AG09309 (cell line): ENCODE measurements at regions not wholly inside any gene's neighbourhood (a gene's known extent, or its start where the extent isn't known, plus 50 kb on each side); places are given as distances from the start of the nearest gene placed in this dataset.

Experiments used
- DNase-seq: peaks from one replicate; pipeline ENCODE4 v3.0.0-alpha.2; 2010; ENCODE audit warnings: low read depth
- H3K4me3 ChIP-seq: 2 replicates; pipeline ENCODE4 v1.5.1; 2011; ENCODE audit warnings: mild to moderate bottlenecking, low read depth, low read length, moderate library complexity; ENCODE audit not compliant: control insufficient read depth
- TF ChIP-seq, protein P1 (sequence below): IDR thresholded peaks from 2 replicates; pipeline ENCODE4 v1.5.1; 2011; ENCODE audit warnings: mild to moderate bottlenecking, low read depth, low read length, inconsistent platforms; ENCODE audit not compliant: insufficient read depth, control insufficient read depth; ENCODE audit errors: missing control alignments

DNA sequence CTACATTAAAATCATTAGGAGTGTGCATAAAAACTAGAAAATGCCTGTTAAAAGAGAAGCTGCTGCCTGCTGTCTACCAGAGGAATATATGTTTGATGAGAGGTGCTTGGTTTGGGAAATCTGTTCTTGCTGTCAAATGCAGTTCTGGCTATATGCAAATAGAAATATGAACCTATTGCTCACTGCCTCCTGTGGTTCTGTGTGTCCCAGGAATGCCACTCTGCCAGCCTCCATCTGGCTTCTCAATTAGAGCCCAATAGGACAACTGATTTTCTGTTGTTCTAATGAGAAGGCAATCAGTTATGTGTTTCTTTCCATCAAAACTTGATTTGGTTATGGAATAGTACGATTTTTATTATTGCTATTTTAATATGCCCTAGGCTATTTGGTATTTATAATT lies 759.7 kb downstream of the HDGFL1 start:
- H3K4me3 ChIP-seq = no peak overlapping the region
- no peak for DNase-seq
- TF ChIP-seq, protein P1, sequence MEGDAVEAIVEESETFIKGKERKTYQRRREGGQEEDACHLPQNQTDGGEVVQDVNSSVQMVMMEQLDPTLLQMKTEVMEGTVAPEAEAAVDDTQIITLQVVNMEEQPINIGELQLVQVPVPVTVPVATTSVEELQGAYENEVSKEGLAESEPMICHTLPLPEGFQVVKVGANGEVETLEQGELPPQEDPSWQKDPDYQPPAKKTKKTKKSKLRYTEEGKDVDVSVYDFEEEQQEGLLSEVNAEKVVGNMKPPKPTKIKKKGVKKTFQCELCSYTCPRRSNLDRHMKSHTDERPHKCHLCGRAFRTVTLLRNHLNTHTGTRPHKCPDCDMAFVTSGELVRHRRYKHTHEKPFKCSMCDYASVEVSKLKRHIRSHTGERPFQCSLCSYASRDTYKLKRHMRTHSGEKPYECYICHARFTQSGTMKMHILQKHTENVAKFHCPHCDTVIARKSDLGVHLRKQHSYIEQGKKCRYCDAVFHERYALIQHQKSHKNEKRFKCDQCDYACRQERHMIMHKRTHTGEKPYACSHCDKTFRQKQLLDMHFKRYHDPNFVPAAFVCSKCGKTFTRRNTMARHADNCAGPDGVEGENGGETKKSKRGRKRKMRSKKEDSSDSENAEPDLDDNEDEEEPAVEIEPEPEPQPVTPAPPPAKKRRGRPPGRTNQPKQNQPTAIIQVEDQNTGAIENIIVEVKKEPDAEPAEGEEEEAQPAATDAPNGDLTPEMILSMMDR = no peak

GRCh38 chr6:23330632-23331031 lies 761.3 kb downstream of the HDGFL1 start:
- no peak overlapping the region for H3K4me3 ChIP-seq
- DNase-seq = no peak
- TF ChIP-seq, protein P1 = no peak

DNA sequence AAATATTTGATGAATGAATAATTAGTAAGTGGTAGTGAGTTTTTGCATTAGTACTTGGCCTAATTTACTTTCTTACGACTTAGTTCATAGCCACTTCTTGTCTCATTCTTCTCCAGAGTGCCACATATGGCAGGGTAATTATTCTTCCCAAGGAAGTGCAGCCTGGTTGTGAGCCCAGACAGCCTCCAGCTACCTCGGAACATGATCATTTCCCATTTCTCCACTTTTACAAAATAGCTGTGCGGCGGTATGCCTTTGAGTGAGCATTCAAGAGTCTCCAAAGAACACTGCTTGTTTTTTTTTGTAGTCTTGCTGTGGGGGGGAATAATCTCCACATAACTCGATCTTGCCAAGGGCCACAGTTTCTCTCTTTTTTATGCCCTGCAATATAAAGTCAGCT lies 765.0 kb downstream of the HDGFL1 start:
- TF ChIP-seq, protein P1 = no peak
- H3K4me3 ChIP-seq = no peak overlapping the region
- DNase-seq = no peak

DNA sequence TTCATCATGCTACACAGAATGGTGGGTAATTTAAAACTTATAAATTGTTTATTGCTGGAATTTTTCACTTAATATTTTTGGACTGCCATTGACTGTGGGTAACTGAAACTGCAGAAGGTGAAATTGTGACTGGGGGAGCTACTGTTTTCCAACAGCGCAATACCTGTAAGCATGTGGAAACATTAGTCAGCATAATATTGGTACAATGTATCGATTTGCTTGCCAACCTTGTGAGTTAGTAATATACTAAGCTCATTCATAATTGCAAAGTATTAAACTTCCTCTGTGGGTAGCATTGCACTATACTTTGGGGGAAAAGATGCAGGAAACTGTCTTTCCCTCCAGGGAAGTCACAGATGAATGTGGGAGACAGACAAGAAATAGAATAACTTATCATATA lies 766.5 kb downstream of the HDGFL1 start:
- DNase-seq = no peak
- TF ChIP-seq, protein P1 = no peak
- H3K4me3 ChIP-seq = no peak overlapping the region

DNA sequence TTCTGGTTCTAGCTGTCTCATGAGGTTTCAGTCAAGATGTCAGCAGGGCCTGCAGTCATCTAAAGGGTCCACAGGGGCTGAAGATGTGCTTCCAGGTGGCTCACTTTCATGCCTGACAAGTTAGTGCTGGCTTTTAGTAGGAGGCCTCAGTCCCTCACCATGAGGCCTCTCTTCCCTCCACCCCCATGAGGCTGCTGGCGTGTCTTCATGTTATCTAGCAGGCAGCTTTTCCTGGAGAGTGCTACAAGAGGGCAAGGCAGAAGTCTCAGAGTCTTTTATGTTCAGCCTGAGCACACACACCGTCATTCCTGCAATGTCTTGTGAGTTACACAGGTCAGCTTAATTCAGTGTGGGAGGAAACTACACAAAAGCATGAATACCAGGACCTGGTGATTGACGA lies 769.9 kb downstream of the HDGFL1 start:
- no peak overlapping the region for H3K4me3 ChIP-seq
- TF ChIP-seq, protein P1 = no peak
- DNase-seq = no peak

GRCh38 chr6:23340271-23340670 lies 770.9 kb downstream of the HDGFL1 start:
- no peak for DNase-seq
- no peak overlapping the region for H3K4me3 ChIP-seq
- TF ChIP-seq, protein P1 = no peak
